ENCODE measurements at regions not wholly inside any gene's neighbourhood (a gene's known extent, or its start where the extent isn't known, plus 50 kb on each side); places are given as distances from the start of the nearest gene placed in this dataset.

GRCh38 chr4:184309241-184310170 is 91.8 kb upstream of the ENPP6 start:
- no peak for DNase-seq

GRCh38 chr4:184306949-184307348 is 89.3 kb upstream of the ENPP6 start:
- DNase-seq = no peak

- DNase-seq = no peak
Observed at GRCh38 chr4:184306470-184306869, 88.8 kb upstream of the ENPP6 start.

- DNase-seq = no peak
Observed at GRCh38 chr4:184300816-184301215, 83.1 kb upstream of the ENPP6 start.

- no peak for DNase-seq
Observed at GRCh38 chr4:184298254-184298653, 80.6 kb upstream of the ENPP6 start.

GRCh38 chr4:184295206-184295605 is 77.5 kb upstream of the ENPP6 start:
- no peak for DNase-seq

- DNase-seq = no peak
Observed at GRCh38 chr4:184294606-184295133, 77.0 kb upstream of the ENPP6 start.

- DNase-seq = peak; percentile 8
Observed at GRCh38 chr4:184293552-184293951, 75.9 kb upstream of the ENPP6 start.

GRCh38 chr4:184292877-184293276 is 75.2 kb upstream of the ENPP6 start:
- no peak for DNase-seq

GRCh38 chr4:184292465-184292867 is 74.8 kb upstream of the ENPP6 start:
- no peak for DNase-seq

GRCh38 chr4:184289179-184289535 is 71.5 kb upstream of the ENPP6 start:
- no peak for DNase-seq

GRCh38 chr4:184288451-184289178 is 70.9 kb upstream of the ENPP6 start:
- DNase-seq = no peak

GRCh38 chr4:184287697-184288255 is 70.1 kb upstream of the ENPP6 start:
- no peak for DNase-seq

- DNase-seq = no peak
Observed at GRCh38 chr4:184286358-184286757, 68.7 kb upstream of the ENPP6 start.

GRCh38 chr4:184284742-184285141 is 67.1 kb upstream of the ENPP6 start:
- no peak for DNase-seq

GRCh38 chr4:184284336-184284690 is 66.6 kb upstream of the ENPP6 start:
- DNase-seq = no peak

- DNase-seq = no peak
Observed at GRCh38 chr4:184283659-184284335, 66.1 kb upstream of the ENPP6 start.

GRCh38 chr4:184282895-184283654 is 65.4 kb upstream of the ENPP6 start:
- no peak for DNase-seq

GRCh38 chr4:184282251-184282713 is 64.6 kb upstream of the ENPP6 start:
- DNase-seq = no peak

- no peak for DNase-seq
Observed at GRCh38 chr4:184281231-184282139, 63.8 kb upstream of the ENPP6 start.

GRCh38 chr4:184280591-184281071 is 63.0 kb upstream of the ENPP6 start:
- DNase-seq = no peak

All from GF-D8 (cell line).